Right renal cortex interstitium (tissue), 3 donors: ENCODE measurements at regions not wholly inside any gene's neighbourhood (a gene's known extent, or its start where the extent isn't known, plus 50 kb on each side); places are given as distances from the start of the nearest gene placed in this dataset.
"Not testable (repeated sequence)": the region's sequence is repeated elsewhere in the genome, so short reads cannot be mapped to it uniquely, and the experiment has no call there.

ENCODE experiments used
- DNase-seq, 3 donors: peaks; one replicate each; pipeline ENCODE4 v3.0.0-alpha.2; 2013; ENCODE audit warnings: low read depth in 3 of 3, low spot score in 2 of 3

DNA sequence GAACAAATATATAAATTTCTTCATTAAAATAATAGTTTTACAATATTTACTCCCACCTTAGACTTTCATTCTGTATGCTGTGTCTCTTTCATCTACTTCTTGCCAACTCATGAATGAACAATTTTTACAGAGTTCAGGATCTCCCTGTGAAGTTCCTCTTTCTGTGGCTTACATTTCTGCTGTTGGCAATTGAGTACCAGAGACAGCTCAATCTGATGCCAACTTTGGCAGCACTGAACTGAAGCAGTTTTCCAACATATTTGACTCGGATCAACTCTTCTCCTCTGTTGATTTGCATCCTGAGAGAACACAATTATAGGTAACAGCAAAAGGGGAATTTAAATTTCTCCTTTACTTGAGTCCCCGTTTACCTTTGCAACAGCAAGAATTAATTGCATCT, 1262.2 kb downstream of the EFNA5 start:
- DNase-seq, result no peak

DNA sequence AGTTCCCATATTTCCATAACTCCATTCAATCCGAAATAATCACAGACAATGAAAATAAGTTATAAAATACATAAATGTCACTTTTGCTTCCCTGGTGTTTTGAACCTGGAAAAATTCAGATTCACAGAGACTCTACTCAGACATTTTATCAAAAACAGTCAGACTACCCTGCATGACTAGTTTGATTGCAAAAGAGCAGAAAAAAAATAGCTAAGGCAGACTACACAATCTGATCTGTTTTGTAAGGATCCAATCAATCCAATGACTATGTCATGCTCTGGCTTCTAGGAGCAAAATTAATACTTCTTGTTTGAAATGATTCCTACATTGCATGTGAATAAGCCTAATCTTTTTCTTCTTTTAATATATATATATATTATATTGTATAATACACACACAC, 1262.6 kb downstream of the EFNA5 start:
- no peak for DNase-seq

- DNase-seq, result no peak
Measured at GRCh38 chr5:106401561-106401960, 1269.2 kb downstream of the EFNA5 start.

DNA sequence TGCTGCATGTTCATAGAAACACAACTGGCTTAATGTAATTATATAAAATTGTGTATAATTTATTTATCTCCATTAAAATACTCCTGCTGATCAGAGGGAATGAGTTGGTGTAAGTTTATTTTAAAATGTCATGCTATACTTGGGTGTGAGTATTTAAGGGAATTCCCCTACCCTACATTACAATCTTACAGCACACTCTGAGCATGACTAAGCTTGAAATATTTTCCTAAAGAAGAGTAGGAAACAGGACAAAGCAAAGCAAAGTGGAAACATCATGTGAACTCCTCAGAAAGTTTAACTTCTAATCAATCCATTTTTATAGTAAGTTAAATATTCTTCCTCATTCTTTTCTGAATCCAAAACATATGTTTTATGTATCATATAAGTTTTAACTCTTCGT, 1271.3 kb downstream of the EFNA5 start:
- DNase-seq, result no peak

GRCh38 chr5:106397700-106398099, 1273.0 kb downstream of the EFNA5 start:
- no peak for DNase-seq

- DNase-seq, result no peak
Measured at GRCh38 chr5:106393276-106393675, 1277.5 kb downstream of the EFNA5 start.

DNA sequence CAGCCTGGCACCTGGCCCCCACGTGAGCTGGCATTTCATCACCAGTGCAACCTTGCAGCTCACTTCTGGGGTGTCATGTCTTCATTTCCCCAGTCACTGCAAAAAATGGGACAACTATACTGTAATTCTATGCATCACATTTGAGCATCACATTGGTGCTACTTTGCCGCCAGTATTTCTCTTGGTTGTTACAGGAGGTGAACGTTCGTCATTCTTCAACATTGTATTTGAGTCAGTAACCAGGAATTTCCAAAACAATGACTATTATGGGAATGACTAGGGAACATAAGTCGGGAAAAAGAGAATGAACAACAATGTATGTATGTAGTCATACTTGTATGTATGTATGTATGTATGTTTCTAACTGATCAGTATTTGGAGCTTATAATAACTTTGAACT, 1278.0 kb downstream of the EFNA5 start:
- DNase-seq, result no peak

GRCh38 chr5:106387767-106388166, 1283.0 kb downstream of the EFNA5 start:
- not testable (repeated sequence) for DNase-seq

- no peak for DNase-seq
Measured at GRCh38 chr5:106386287-106386686, 1284.5 kb downstream of the EFNA5 start.

DNA sequence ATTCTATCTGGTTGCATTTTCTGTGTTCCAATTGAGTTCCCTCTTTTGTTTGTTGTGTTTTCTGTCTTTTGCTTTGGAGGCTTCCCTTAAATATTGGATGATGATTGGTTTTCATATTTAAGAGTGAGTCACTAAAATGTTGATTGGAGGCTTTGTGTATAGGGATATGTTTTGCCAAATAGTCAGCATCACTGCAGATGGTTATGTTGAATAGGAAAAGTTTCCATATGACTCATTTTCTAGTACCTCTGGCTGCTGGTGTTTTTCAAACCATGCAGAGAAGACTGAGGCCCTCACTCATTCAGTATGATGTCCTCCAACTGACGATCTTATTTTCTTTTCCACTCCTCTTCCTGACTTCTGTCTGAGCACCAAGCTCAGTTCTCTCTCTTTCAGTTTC, 1290.0 kb downstream of the EFNA5 start:
- DNase-seq, result no peak

- DNase-seq, result no peak
Measured at GRCh38 chr5:106376522-106376921, 1294.2 kb downstream of the EFNA5 start.

- no peak for DNase-seq
Measured at GRCh38 chr5:106374956-106375355, 1295.8 kb downstream of the EFNA5 start.

DNA sequence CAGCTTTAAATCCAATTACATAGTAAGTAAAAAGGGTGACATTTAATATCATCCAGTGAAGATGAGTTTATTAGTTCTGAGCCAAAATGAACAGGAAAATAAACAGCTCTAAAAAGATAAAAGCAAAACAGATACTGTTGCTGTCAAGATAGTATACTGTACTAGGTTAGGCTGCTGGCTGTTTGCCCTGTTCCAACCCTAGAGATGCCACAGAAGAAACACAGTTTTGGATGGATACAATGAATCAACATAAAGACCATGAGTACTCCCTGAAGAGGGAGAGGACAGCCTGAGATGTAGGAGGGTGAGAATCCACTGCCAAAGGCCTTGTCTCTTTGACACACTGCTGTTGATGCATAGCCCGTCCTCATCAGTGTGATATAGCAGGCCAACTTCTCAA, 1302.7 kb downstream of the EFNA5 start:
- no peak for DNase-seq

DNA sequence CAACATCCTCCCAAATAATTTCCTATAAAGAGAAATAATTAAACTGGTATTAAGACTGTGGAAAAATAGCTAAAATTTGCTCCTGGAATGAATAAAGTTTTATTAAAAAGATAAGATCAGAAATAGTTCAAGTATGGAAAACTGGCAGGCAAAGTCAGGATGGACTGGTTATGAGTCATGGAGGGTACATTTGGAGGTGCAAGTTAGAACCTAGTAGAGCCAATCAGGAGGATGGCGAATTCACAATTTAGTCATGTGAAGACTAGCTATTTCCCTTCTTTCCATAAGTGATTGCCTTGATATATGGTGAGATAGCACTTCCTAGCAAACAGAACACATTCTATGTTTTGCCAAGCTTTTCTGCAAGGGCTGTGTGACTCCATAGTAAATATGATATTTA, 1303.5 kb downstream of the EFNA5 start:
- no peak for DNase-seq

- no peak for DNase-seq
Measured at GRCh38 chr5:106363578-106363977, 1307.2 kb downstream of the EFNA5 start.

DNA sequence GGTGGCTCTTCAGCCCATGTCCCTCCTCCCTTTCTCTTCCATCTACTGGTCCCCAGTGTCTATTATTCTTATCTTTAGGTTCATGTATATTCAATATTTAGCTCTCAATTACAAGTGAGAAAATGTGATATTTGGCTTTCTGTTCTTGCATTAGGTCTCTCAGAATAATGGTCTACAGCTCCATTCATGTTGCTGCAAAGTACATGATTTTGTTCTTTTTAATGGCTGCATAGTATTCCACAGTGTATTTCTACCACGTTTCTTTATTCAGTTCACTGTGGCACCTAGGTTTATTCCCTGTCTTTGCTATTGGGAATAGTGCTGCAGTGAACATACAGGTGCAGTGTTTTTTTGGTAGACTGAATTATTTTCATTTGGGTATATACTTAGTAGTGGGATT, 1308.8 kb downstream of the EFNA5 start:
- no peak for DNase-seq

GRCh38 chr5:106331415-106331814, 1339.3 kb downstream of the EFNA5 start:
- no peak for DNase-seq

GRCh38 chr5:106324356-106324755, 1346.4 kb downstream of the EFNA5 start:
- no peak for DNase-seq

DNA sequence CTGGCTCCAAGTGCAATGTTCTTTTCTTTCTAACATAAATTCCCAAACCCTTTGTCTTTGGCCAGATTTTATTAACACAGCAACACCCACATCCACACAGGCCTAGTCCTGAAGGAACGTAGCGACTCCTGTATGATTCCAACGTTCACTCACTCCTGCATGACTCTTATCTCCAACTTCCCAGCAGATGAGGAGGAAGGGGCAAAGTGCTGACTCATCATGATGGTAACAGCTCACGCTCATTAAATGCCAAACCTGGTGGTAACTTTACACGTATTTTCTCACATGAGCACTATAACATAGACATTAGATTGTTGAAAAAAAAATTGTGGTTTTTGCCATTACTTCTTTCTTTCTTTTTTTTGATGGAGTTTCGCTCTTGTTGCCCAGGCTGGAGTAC, 1349.5 kb downstream of the EFNA5 start:
- DNase-seq, result no peak

- DNase-seq, result no peak
Measured at GRCh38 chr5:106314221-106314824, 1356.4 kb downstream of the EFNA5 start.

GRCh38 chr5:106312360-106312759, 1358.4 kb downstream of the EFNA5 start:
- no peak for DNase-seq

DNA sequence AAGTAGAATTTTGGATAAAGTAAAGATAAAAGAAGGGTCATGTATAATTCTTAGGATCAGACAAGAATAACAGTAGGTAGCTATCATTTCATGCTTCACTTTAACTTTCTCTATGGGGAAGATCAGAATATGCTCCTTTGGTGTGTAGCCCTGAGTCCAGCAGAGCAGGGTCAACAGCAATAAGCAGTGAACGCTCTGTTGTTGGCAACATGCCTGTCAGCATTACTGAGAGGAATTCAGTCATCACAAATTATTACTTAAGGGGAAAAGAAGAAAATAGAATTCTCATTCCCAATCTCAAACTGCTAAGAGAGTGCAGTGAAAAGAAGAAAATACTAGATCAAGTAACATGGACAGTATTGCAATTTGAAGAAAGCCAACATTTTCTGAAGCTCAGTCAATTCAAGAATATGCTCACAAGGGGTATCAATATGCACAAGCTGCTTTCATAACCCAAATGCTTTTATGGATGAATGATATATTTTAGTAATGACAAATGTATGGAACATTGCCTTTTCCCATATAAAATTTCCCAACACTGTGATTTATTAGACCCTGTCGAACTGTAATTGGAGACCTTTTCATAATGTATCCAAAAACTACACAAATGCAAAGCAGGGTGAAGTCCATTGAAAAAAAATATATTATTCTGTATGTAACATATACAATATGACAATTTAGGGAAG, 1359.4 kb downstream of the EFNA5 start:
- peak in 2 of 3 donors; percentile 2 to 13 for DNase-seq

DNA sequence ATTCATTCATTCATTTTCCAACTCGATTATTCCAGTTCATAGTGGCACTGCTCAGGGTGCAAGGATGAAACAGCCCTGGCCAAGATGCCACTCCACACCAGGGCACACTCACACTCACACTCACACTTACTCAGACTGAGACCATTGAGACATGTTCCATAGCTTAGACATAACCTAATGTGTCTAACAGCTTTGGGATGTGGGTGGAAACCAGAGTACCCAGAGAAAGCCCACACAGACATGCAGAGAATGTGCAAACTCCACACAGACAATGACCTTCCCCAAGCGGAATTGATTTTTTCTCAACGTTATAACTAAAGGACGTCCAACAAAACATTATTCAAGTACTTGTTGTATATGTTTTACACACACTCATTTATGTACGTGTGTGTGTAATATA, 1363.5 kb downstream of the EFNA5 start:
- no peak for DNase-seq
